ENCODE measurements at regions not wholly inside any gene's neighbourhood (a gene's known extent, or its start where the extent isn't known, plus 50 kb on each side); places are given as distances from the start of the nearest gene placed in this dataset.

GRCh38 chr10:130994845-130995244 lies 316.7 kb downstream of the TCERG1L start:
- no peaks in the 10 kb centered on the region for H3K79me2 ChIP-seq (ENCODE audit: insufficient read depth, low read length)
- H3K36me3 Mint-ChIP-seq (ENCODE audit: insufficient read depth in 1 of 3, low read depth in 3 of 3) = peaks cover 4 to 15% (median 14%) of the 10 kb centered on the region in 3 experiments; a peak in 5 of 7 replicates
- WGBS (ENCODE audit: extremely low coverage, insufficient read length, low lambda C conversion rate) = no CpG with 5 or more reads among the region's 7 CpGs
- no peak overlapping the region for H2BK15ac ChIP-seq (ENCODE audit: low read depth, low read length)
- no peak overlapping the region for H4K8ac ChIP-seq (replicated peaks; ENCODE audit: insufficient read length, low read depth, low read length)
- no peak overlapping the region for H3K4me2 ChIP-seq (ENCODE audit: insufficient read depth, insufficient read length, low read length)
- no peak overlapping the region for H3K56ac ChIP-seq (ENCODE audit: insufficient read length, low read depth, low read length)
- H3K23ac ChIP-seq (ENCODE audit: insufficient read length, low read depth, low read length) = no peak overlapping the region
- no peaks in the 10 kb centered on the region for H3K4me1 ChIP-seq (ENCODE audit: insufficient read depth, low read length)
- H2AK5ac ChIP-seq (ENCODE audit: insufficient read length, low read length) = no peak overlapping the region
- H3K4me3 Mint-ChIP-seq = no peak overlapping the region
- H2AFZ ChIP-seq (ENCODE audit: low read length) = no peak overlapping the region
- peaks cover 14 to 23% of the 10 kb centered on the region in 2 experiments for H3K4me1 Mint-ChIP-seq
- no peak overlapping the region for H2BK20ac ChIP-seq (ENCODE audit: low read depth, low read length, poor library complexity, severe bottlenecking)
- no peaks in the 10 kb centered on the region for H3K23me2 ChIP-seq (ENCODE audit: insufficient read length, low read depth, low read length, poor library complexity, severe bottlenecking)
- H2BK12ac ChIP-seq (ENCODE audit: insufficient read length, low read depth, low read length) = no peak overlapping the region
- no peak overlapping the region for H3K18ac ChIP-seq (ENCODE audit: insufficient read length, low read depth, low read length)
- no peak overlapping the region for H3K27ac ChIP-seq (ENCODE audit: insufficient read length, low read depth, low read length)
- H2BK120ac ChIP-seq (ENCODE audit: low read depth, low read length, poor library complexity, severe bottlenecking) = no peak overlapping the region
- no peaks in the 10 kb centered on the region for H3K79me1 ChIP-seq (ENCODE audit: insufficient read depth, low read depth, low read length, poor library complexity, severe bottlenecking)
- H3K4ac ChIP-seq (ENCODE audit: low read depth, low read length) = no peak overlapping the region
- no peaks in the 10 kb centered on the region for H3K27me3 ChIP-seq (ENCODE audit: insufficient read depth, low read length)
- peaks cover 12 to 27% of the 10 kb centered on the region in 2 experiments for H3K9me3 Mint-ChIP-seq
- no peak for DNase-seq
- no peak overlapping the region for H4K91ac ChIP-seq (ENCODE audit: insufficient read length, low read depth, low read length)
- H3K14ac ChIP-seq (ENCODE audit: insufficient read depth, low read length) = no peak overlapping the region
- H4K5ac ChIP-seq (ENCODE audit: insufficient read length, low read depth, low read length) = no peak overlapping the region
- no peak overlapping the region for H3T11ph ChIP-seq (ENCODE audit: low read length)
- no peak overlapping the region for H3K9ac ChIP-seq (ENCODE audit: extremely low read depth, insufficient read length, low read length)
- H3K27ac Mint-ChIP-seq = no peak overlapping the region
- no peaks in the 10 kb centered on the region for H3K9me3 ChIP-seq (ENCODE audit: control insufficient read depth, low read depth, low read length)
- no peak for TF ChIP-seq CTCF (conservative IDR thresholded peaks at IDR 0.05)
- peaks cover 2% of the 10 kb centered on the region; the same call in 1 of the 2 replicates for H3K27me3 Mint-ChIP-seq (ENCODE audit: low read depth)
- no peaks in the 10 kb centered on the region for H4K20me1 ChIP-seq (ENCODE audit: control insufficient read depth, insufficient read depth, insufficient read length)
- H2BK5ac ChIP-seq (ENCODE audit: insufficient read length, low read length) = no peak overlapping the region

Data from H9 (cell line).